NCI-H1105 (cell line): ENCODE measurements at regions not wholly inside any gene's neighbourhood (a gene's known extent, or its start where the extent isn't known, plus 50 kb on each side); places are given as distances from the start of the nearest gene placed in this dataset.

Source experiments
- DNase-seq: peaks from one replicate; lab custom pipeline; 2025; lab: John Stamatoyannopoulos, UW

GRCh38 chr4:32427566-32427965 lies 1707.4 kb downstream of the PCDH7 start:
- no peak for DNase-seq

GRCh38 chr4:32429151-32429550 lies 1709.0 kb downstream of the PCDH7 start:
- DNase-seq, result no peak

DNA sequence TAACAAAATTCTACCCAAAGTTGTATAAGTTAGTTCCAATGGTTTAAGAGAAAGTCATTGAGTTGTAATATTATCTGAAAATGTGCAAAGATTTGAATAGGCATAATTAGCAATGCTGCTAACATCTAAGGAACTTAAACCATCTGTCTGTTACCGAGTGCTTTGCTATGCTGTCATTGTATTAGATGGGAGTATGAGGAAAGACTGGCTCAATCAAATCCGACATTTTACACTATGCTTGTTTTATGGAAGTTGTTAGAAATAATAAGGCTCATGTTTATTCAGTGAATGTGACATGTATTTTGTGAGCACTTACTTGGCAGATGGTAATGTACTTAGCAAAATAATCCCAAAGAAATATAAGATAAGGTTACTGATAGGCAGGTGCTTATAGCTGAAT lies 1715.1 kb downstream of the PCDH7 start:
- DNase-seq, result no peak

GRCh38 chr4:32436816-32437215 lies 1716.6 kb downstream of the PCDH7 start:
- DNase-seq, result no peak

DNA sequence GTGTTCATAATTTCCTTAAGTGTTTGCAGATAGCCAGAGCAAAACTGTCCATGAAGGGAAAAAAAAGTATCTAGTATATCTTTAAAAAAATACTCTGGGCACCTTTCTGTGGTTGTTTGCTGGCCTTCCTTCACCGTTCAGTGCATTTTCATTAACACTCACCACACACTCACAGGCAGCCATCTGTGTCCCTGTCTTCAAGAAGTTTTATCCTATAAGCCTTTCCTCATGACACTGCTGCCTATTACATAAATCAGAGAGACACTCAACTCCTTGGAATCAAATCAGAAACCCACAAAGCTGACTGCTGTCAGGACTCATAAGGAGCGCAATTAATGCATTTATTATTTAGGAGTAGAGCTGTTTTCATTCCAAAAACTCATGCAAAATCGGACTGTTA lies 1720.2 kb downstream of the PCDH7 start:
- DNase-seq, result no peak

GRCh38 chr4:32454482-32454881 lies 1734.3 kb downstream of the PCDH7 start:
- DNase-seq, result no peak

DNA sequence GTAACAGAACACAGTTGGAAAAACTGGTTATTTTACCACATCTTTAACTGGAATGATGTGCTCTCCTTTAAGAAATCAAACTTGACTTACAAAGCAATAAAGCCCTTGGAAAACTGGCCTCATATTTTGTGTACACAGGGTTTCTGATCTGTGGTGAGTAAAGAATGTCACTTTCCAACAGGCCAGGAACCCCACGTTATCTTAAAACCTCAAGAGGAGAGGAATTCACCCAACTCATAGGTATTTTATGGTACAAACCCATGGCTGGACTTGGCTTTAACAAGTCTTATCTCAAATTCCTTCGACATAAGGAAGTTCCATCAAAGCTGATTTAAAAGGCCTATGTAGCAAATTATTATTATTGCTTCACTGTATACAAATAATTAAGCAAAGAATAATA lies 1735.1 kb downstream of the PCDH7 start:
- no peak for DNase-seq

GRCh38 chr4:32460972-32461371 lies 1740.8 kb downstream of the PCDH7 start:
- no peak for DNase-seq

DNA sequence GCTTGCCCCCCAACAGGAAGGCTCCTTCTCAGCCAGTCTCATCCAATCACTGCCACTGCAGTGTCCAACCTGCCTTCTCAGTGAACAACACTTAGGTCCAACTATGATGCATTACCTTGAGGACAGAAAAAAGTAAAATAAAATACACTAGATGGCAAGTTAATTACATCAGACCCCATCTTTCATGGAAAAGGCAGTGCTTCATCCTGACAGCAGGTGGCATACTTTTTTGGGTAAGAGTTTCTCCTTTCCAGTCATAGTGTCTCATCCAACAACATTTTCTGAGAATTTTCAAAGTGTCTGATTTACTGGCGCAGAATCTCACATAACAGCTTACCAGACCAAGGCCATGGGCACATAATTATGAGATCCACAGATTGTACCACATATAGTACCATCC lies 1742.8 kb downstream of the PCDH7 start:
- no peak for DNase-seq

DNA sequence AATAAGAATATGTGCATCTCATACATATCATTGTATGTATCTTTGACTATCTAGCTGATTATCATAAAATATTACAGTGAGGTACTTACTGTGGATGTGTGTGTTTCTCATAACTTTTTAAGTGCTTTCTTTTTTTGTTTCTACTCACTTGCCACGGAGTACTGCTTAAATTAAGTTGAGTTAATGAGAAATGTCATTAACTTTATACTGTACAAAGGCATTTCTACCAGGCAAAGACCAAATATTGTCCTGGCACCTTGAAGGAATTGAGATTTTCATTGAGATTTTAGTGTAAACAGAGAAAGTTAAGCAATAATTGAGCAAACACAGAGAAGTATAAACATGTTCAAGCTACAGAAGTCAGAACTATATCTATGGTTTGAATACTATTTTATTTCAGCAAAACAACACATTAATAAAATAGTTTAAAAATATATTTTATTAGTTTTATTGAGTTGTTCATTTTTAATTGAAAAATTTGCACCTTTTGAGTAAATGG lies 1750.0 kb downstream of the PCDH7 start:
- DNase-seq, result no peak

DNA sequence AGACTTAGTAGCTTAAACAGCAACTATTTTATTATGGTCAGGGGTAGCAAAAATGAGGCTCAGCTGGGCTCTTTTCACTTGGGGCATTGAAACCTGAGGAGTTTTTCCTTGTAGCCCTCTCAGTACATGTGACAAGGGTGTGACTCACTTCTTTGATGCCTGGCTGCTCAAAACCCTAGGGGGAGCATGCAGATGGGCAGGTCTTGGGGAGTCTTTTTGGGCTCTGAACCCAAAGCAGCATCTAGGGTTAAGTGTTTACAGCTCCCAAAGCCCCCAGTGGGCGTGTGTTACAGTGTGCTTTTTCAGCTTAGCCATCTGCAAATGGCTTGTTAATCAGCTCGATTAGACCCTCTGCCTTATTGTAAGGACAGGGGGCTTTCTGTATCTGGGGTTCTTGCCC lies 1752.7 kb downstream of the PCDH7 start:
- DNase-seq, result no peak

- DNase-seq, result no peak
These were observed 1755.5 kb downstream of the PCDH7 start for GRCh38 chr4:32475710-32476109.

DNA sequence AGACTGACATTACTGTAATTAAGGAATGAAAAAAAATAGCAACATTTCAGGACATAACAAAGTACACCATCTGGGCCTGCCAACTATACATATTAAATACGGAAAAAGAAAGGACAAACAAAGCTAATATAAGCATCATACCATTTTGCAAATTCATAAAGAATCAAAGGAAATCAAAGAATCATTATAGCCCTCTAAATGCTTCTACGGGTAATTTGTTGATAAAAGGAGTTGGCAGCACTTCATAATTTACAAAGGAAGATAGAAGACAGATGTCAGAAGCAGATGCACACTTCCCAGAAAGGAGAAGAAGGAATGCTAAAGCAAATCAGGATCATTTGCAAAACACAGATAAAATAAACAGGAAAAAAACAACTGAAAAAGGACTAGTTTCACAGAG lies 1757.3 kb downstream of the PCDH7 start:
- DNase-seq, result no peak

DNA sequence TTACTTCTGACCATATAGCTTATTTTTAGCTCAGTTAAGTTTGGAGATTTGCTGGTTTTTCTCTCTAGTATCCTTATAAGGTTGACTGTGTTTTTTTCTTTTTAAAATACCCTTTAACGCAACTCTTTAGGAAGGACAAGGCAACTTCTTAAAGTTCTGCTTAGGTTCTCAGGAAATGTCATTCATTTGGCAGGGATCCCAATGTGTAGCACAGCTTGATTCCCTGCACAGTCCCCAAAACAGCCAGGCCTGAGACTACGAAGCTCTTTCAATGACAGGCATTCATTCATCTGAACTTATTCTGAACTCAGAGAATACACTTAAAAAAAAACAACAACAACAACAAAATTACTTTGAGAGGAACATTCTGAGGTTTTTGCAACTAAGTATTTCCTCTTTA lies 1765.8 kb downstream of the PCDH7 start:
- no peak for DNase-seq

DNA sequence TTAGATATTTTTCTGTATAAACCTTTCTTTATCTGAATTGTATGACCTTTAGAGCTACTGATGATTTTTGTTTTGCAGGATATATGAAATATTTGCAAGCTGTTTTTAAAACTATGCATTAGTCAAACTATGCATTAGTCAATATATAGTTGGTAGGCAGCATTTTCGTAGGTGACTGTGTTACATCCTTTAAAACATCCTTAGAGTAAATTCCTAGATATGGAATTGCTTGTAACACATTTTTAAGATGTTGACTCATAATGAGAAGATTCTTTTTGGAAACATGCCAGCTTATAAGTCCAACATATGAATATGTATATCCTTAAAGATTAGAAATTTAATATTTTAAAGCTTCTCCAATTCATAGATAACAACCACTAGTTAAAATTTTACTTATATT lies 1768.5 kb downstream of the PCDH7 start:
- no peak for DNase-seq

GRCh38 chr4:32499171-32499570 lies 1779.0 kb downstream of the PCDH7 start:
- DNase-seq, result no peak

- DNase-seq, result no peak
These were observed 1783.1 kb downstream of the PCDH7 start for GRCh38 chr4:32503241-32503640.

DNA sequence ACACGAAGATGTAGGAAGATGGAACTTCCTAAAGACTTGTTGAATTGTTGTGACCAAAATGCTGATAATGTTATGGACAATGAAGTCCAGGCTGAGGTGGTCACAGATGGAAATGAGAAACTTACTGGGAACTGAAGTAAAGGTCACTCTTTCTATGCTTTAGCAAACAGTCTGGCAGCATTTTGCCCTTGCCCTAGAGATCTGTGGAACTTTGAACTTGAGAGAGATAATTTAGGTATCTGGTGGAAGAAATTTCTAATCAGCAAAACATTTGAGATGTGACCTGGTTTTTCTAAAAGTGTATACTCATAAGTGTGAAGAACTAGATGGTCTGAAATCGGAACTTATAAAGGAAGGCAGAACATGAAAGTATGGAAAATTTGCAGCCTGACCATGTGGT lies 1785.9 kb downstream of the PCDH7 start:
- no peak for DNase-seq

- no peak for DNase-seq
These were observed 1798.9 kb downstream of the PCDH7 start for GRCh38 chr4:32519060-32519459.

GRCh38 chr4:32525420-32525819 lies 1805.3 kb downstream of the PCDH7 start:
- DNase-seq, result no peak

GRCh38 chr4:32544846-32545245 lies 1824.7 kb downstream of the PCDH7 start:
- no peak for DNase-seq

- DNase-seq, result peak; percentile 8
These were observed 1831.8 kb downstream of the PCDH7 start for GRCh38 chr4:32551943-32552342.

DNA sequence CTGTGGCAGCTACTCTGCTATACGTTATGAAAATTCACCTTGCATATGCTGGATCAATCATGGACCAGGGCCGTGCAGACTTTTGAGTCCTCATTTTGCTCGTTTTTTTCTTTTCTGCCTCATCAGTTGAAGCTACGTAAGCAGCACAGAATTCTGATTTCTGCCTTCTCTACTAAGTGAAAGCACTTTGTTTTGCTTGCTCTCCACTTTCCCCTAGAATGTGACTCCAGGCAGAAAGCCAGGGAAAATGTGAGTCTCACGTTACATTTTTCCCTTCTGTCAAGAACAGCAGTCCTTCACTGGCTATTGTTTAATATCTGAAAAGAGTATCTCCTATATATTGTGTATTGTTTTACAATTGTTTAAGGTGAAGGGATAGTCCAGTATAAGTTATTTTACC lies 1840.1 kb downstream of the PCDH7 start:
- DNase-seq, result peak; percentile 37

DNA sequence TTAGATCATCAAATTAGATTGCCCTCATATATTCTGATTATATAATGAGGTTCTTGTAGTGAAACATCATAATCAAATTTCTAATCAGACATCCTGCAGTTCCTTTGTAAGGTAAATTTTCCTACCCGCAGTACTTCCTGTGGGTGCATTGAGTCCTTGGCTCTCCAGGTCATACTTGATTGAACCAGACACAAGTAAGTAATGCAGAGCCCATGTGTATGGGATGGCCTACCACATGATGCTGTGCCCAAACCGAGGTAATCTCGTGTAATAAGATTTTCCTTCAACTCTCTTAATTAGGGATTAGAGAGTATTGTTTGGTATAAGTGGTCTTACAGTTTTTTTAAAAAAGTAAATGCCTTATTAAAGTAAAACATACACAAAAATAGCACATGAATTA lies 1841.8 kb downstream of the PCDH7 start:
- no peak for DNase-seq

- no peak for DNase-seq
These were observed 1844.5 kb downstream of the PCDH7 start for GRCh38 chr4:32564626-32565025.
